Lower leg skin (tissue), 3 donors: ENCODE measurements at regions not wholly inside any gene's neighbourhood (a gene's known extent, or its start where the extent isn't known, plus 50 kb on each side); places are given as distances from the start of the nearest gene placed in this dataset.

Experiments used
- CTCF ChIP-seq, 3 donors: fragments of 450-650 bp; IDR thresholded peaks; one replicate each; pipeline ENCODE4 v1.5.1; 2016; ENCODE audit warnings: antibody characterized with exemption in 3 of 3, mild to moderate bottlenecking in 3 of 3, moderate library complexity in 2 of 3
- POLR2A ChIP-seq, 2 donors: fragments of 450-650 bp; IDR thresholded peaks; one replicate each; pipeline ENCODE4 v1.6.1; 2016 to 2017; ENCODE audit warnings: antibody characterized with exemption in 2 of 2, mild to moderate bottlenecking in 1 of 2, moderate library complexity in 1 of 2

GRCh38 chr11:114832532-114833125 is 154.3 kb downstream of the NXPE2 start:
- TF ChIP-seq CTCF (IDR thresholded peaks at IDR 0.05): no peak
- no peak for TF ChIP-seq POLR2A (IDR thresholded peaks at IDR 0.05)
